NCI-H146 (cell line): ENCODE measurements at regions not wholly inside any gene's neighbourhood (a gene's known extent, or its start where the extent isn't known, plus 50 kb on each side); places are given as distances from the start of the nearest gene placed in this dataset.
"Not testable (repeated sequence)": the region's sequence is repeated elsewhere in the genome, so short reads cannot be mapped to it uniquely, and the experiment has no call there.

Experiments used
- DNase-seq: peaks from one replicate; lab custom pipeline; 2025; lab: John Stamatoyannopoulos, UW

DNA sequence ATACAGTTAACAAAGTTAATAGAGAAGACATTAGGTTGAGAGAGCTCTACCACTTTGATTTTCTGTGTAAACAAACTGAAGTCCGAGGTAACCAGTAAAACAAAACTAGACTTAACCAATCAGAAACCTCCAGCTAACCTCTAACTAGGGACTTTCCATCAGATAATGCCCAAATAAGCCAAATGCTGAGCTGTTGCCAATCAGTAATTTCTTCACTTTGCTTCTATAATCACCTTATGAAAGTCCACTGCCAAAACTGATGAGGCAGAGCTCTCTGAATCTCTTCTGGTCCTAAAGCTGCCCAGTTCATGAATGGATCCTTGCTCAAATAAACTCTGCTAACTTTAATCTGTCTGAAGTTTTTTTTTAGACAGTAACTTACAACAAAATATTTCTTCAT, 448.0 kb upstream of the NECTIN3 start:
- DNase-seq: no peak

DNA sequence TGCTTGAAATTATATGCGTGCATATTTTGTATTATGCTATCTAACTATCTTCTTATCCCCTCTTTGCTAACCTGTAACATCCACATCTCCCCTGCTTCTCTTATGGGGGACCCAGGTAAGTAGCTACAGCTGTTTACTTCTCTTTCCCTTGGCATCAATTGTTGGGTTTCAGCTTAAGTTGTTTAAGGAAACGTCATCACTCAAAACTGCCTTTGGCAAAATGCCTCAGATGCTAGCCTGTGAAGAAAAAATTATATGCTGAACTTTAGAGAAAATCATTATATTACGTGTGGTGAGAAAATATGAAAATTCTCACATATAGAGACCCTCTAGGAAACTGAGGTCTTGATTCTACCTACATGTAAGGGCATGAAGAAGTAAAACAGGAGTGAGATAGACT, 447.0 kb upstream of the NECTIN3 start:
- no peak for DNase-seq

DNA sequence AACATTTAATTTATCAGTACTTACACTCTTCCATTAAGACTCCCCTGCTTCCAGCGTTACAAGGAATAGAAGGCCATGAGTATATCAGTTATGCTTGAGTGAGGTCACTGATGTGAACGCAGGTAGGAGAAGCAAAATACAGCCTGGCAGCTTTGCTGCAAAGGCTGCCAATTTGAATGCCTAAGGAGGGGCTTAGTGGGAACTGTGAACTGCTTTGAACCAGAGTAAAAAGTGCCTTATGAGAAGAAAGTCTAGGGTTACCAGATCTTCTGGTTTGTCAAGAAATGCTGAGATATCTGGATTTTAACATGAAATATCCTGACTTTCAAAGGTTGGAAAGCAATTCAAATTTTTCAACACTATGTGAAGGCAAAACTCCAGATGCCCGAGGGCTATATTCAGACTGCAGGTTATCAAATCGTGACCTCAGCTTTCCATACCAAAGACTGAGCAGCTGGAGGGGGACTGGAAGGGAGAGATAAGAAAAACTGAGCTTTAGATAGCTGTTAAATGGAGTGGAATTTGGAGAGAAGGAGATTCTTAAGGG, 446.3 kb upstream of the NECTIN3 start:
- no peak for DNase-seq

DNA sequence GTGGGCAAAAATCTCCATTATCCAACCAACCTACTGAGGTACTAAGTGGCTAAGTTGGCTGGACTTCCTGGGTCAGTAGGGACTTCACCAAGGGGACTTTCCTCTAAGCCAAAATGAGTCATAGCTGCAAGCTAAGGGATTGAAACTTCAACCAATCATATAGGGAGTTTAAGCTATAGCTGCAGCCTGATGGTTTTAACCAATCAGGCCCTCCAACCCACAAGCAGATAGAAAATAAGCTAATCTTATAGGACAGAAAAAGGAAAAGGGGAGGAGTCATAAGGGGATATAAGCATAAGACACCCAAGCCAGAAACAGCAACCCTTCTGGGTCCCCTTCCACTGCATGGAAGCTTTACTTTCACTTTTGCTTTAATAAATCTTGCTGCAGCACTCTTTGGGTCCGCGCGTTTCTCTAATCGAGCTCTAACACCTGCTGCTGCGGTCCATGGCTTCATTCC, 444.9 kb upstream of the NECTIN3 start:
- not testable (repeated sequence) for DNase-seq

DNA sequence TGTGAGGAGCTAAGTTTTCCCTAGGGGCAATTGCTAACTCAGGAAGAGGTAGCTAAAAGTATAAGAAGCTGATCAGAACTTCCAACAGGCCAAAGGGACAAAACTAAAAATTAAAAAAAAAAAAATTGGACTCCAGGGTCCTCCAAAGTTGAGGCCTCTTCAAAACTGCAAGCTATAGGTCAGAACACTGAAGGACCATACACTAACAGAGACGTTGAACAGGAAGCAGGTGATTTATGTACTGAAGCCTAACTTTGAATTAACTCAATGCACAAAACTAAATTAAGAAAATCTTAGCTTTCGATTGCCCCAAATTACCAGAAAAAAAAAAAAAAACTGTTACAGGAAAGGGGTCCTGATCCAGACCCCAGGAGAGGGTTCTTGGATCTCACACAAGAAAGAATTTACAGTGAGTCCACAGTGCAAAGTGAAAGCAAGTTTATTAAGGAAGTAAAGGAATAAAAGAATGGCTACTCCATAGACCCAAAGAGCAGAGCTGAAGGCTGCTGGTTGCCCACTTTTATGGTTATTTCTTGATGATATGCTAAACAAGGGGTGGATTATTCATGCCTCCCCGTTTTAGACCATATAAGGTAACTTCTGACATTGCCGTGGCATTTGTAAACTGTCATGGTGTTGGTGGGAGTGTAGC, 442.8 kb upstream of the NECTIN3 start:
- no peak for DNase-seq

DNA sequence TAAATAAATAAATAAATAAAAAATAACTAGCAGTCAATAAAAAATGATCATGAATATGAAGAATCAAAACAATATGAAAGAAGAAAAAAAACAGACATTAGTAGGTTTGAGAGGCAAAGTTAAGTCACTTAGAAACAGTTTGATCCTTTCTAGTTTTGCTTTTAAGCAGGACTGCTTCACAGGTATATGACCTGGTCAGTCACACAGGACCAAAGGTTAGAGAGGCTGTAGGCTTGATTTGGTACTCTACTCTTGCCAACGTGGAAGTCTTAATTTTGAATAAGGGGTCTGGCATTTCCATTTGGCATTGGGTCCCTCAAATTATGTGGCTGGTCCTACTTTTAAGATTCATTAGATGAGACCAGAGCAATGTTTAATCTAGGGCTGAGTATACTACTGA, 441.7 kb upstream of the NECTIN3 start:
- DNase-seq: no peak

DNA sequence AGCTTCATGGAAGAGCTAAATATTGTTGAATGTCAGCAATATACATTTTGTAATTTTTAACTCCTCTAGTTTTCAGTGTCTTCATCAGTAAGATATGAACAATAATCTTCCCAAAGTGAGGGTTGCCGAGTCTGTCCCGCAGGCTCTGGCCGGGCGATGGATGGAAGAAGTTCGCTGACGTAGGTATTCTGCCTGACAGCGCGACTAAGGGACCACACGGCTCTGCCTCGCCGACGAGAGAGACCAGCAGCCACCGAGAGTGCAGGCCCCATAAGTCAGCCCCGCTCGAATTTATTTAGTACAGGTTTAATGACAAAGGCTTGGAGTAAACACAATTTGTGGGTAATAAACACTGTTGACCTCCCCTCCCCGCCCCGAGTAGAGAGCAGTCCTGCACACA, 427.4 kb upstream of the NECTIN3 start:
- DNase-seq: no peak

DNA sequence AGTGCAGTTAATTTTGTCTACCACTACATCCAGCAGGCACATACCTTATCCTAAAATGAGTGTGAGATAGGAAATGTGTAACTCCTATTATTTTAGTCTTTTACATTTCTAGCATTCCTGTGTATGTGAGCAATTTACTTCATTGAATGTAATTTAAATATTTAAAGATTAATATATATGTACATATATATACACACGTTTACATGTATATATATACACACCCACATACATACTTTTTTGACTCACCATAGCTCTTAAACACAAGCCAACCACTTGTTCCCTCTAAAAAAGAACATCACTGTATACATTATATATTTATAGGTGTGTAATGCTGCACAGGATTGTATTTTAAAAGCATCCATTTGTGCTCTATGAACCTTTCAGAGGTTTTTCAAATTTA, 425.6 kb upstream of the NECTIN3 start:
- no peak for DNase-seq

DNA sequence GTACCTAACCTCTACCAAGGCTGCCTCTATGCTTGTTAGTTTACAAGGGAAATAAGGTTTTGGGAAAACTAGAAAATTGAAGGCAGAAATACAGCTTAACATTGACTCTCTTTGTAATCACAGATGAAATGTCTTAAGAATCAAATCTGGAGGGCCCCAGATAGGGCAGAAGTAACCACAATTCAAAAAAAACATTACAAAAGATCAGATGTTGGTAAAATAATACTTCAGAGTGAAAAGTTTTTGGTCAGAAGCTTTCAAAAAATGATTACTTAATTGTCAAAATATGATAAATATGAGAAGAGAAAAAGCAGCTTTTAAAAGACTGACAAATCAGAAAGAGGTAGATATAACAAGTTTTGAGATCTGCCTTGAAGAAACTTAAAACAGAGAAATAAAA, 425.1 kb upstream of the NECTIN3 start:
- DNase-seq: no peak

DNA sequence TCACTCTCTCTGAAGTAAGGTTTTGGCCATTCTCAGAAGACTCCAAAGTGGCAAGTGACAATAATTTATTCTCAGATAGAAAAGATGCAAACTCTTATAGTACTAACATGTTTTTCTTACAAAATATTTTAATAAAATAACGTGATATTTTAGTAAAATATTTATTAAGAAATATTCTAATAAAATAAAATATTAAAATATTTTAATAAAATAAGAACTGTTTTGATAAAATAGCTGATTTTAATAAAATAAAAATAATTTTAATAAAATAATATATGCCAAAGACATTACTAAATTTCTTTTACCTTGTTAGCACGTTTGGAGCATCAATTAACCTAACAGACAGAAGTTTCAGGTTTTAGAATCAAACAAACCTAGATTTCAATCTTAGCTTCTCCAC, 424.0 kb upstream of the NECTIN3 start:
- no peak for DNase-seq

DNA sequence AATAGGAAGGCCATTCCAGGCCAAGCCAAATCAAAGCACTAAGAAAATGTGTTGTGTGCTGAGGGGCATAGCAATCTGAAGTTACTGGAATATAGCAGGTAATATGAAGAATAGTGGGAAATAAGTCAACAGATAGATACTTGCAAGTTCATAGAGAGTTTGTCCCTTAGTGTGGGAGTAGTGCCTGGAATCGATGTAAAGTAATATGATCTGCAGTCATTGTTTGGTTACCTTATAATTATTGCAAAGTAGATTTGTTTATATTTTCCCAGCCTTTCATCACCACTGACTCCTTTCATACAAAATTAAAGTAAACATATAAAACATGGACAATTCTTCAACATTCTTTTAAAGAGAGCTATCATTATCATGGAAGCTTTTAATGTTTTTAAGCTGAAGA, 420.9 kb upstream of the NECTIN3 start:
- no peak for DNase-seq

DNA sequence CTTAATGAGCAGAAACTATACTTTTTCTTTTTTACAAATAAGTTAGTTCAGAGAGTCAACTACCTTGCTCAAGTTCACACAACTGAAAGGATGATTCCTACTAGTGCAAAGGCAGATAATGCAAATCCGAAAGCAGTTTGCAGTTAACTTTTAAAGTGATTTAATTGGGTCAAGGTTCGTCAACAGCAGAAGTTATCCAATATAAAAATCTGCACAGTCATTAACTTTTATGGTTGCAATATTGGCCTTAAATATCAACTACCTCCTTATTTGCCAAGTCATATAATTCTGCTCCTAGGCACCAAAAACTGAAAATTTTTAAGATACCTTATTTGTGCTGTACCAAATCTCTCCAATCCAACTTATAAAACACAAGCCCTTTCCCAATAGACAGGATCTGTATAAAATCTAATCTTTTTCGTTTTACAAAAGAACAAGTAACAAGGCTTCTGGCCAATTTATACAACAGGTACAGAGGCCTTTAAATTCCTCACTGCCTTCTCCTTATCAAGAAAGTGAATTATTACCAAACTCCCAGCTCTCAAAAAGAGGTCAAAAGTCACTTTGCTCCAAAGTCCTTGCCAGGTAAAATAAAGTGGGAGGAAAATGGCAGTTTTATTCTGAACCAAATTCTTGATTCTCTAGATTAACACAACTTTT, 416.6 kb upstream of the NECTIN3 start:
- no peak for DNase-seq

DNA sequence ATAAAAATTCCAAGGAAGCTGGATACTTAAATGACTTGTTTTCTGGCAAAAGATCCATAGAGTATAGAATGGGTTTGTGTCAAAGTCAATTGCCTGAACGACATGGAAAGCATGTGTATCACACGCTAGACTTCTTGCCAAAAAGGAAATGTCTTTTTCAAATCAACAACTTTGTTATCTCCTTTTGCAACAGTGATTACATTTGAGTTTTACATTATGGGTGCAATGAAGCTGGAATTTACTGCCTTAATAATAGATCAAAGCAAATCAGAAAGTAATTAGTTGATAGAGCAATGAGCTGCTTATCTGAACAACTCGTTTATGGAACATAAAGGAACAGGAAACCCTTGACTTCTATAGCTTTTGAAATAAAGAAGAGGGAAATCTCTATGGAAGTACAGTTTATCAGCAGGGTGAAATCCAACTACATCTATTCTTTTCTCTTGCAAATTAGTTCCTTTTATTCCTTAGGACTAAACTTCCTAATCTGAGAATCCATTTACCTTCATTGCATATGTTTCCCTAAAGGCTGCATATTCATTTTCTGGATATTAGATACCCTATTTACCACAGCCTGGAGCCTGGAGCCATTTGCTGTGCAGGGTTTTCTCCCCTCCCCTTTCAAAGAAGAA, 415.1 kb upstream of the NECTIN3 start:
- no peak for DNase-seq

DNA sequence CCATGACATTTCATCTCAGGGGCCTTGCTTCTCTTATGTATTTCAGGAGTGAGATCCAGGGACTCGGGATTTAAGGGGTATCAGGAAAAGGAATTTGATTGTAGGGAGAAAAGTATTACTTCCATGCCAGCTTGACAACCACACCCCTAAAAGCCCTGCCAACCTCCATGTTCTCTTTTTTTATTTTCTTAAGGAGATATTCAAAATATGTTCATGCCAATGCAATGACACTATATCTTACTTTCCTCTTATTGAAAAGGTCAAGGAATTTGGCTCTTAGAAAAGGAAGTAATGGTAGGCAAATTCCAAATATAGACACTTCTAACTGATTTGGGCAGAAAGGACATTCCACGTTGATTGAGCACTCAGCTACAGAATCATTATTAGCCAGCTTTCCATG, 407.5 kb upstream of the NECTIN3 start:
- no peak for DNase-seq

DNA sequence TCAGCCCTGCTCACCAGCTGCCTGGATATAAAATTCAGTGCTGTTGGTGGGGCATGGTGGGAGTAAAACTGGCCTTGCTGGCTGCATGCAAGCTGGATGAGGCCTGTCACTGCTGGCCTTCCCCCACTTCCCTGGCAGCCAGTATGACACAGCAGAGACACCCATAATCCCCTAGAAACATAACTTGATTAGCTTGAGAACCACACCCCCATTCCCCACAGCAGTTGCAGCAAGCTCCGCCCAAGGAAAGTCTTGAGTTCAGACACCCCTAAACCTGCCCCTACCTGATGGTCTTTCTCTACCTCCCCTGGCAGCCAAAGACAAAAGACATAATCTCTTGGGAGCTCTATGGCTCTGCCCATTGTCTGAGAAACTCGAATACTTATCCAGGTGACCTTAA, 405.1 kb upstream of the NECTIN3 start:
- no peak for DNase-seq

DNA sequence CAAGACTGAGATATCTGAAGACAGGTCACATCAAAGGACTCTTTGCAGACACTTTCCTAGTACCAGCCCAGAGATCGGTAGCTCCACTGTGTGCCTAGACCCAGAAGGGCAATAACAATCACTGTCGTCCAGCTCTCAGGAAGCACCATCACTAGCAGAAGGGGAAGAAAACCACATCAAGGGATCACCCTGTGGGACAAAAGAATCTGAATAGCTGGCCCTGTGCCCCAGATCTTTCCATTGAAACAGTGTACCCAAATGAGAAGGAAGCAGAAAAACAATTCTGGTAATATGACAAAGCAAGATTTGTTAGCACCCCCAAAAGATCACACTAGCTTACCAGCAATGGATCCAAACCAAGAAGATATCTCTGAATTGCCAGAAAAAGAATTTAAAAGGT, 404.4 kb upstream of the NECTIN3 start:
- DNase-seq: no peak

DNA sequence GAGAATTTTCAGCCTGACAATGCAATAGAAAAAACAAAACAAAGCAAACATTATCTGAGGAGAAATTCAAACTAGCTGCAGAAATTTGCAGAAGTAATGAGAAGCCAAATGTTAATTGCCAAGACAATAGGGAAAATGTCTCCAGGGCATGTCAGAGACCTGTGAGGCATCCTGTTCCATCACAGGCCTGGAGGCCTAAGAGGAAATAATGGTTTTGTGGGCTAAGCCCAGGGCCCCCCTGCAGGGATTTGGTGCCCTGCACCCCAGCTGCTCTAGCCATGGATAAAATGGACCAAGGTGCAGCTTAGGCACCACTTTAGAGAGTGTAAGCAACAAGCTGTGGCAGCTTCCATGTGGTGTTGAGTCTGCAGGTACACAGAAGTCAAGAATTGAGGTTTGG, 401.2 kb upstream of the NECTIN3 start:
- no peak for DNase-seq

DNA sequence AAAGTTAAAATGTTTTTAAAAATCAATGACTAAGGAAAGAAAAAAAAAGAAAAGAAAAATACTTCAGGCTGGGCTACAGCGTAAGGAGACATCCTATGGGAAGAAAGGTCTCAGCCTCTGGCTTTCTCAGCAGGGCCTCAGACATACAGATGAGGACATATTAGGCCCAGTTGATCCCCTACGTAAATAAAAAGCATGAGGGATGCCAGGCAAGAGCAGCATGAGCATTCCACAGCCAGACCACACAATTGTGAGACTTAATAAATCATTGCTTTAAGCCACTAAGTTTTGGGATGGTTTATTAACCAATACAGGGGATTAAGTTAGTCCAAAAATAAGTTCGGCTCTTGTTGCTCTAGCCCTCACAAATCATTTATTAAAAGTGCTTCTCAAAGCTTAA, 394.1 kb upstream of the NECTIN3 start:
- DNase-seq: no peak

DNA sequence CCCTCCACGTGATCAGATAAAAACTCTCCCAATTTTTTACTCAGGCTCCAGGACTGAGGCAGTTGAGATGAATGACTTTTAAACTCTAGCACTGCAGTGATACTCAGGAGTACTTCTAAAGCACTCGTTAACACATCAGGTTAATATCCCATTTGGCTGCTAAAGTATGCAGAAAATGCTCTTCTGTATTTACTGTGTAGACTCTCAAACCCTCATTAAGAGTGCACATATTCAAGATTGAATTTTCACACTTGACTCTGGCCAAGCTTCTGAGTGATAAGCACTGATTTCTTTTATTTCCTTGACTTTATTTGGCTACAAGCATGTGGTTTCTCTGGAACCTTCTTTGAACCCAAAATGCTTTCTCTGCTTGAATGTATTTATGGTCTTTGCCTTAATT, 392.3 kb upstream of the NECTIN3 start:
- no peak for DNase-seq

DNA sequence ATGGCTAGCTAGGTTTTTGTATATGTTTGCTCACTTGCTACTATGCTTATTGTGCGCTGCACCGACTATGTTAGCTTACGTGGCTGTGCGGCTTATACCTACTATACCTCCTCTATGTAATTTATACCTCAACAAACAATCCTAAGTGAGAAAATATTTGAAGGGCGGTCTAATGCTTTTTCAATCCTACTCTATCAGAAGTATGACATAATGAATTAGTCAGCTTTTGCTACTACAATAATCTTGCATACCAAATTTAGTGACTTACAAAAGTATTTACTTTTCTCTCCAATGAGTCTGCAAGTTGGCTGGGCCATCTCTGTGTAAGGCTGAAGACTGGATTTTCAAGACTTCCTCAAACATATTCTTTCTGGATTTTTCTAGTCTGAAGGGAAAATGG, 391.2 kb upstream of the NECTIN3 start:
- no peak for DNase-seq

DNA sequence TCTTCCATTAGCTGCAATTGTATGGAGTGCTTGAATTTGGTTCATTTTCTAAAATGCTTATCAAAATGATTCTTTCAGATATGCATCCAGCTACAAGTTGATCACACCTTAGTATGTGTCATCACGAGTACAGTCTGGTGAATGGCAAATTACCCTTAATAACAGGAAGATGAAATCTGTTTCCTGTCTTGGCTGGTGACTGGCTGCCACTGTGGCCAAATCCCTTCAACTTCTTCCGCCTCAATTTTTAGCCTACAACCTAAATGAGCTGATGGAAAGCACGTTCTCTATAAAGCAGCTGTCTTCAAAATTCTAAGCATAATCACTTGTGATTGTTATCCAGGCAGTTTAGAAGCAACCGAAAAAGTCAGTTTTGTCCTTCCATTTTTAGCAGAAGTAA, 387.1 kb upstream of the NECTIN3 start:
- DNase-seq: no peak

DNA sequence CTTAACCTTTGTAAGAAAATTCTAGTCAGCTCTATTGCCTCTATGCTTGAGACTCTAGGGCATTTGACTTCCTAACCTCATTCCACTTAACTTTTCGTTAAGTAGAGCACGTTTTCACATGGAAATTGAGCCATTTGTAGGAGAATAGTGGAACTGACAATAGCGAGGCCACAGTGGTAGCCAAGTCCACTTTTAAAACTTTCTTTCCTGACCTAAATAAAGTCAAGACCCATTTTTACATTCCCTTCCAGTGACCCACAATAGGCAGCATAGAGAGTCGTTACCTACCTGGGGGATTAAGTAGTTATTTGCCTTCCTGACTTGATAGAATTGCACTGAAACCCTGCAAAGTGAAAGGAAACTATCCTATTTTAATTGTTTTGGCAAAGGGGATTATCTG, 386.0 kb upstream of the NECTIN3 start:
- DNase-seq: no peak

DNA sequence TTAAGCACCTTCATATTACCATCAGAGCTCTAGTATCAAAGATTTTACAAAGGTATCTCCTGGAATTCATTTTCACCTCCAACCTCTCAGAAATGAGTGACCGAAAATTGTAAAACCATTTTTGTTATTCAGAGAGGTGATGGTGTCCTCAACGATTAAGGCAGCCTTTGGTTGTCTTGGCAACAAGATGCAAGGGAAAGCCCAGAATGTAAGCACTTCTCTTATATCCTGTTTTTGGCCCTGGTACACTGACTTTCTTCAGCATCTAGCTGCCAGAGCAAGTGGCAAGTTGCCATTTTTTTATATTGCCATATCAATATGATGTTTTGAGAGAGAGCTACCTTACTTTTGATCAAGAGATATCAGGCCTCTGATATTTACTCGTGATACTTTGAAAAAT, 384.9 kb upstream of the NECTIN3 start:
- DNase-seq: no peak
